ENCODE measurements at regions not wholly inside any gene's neighbourhood (a gene's known extent, or its start where the extent isn't known, plus 50 kb on each side); places are given as distances from the start of the nearest gene placed in this dataset.

- no peak for TF ChIP-seq CTCF (IDR thresholded peaks at IDR 0.05)
- TF ChIP-seq POLR2AphosphoS5 (IDR thresholded peaks at IDR 0.05; ENCODE audit: low read depth, low read length) = no peak
- no peak for TF ChIP-seq SIN3A (IDR thresholded peaks at IDR 0.05; ENCODE audit: borderline replicate concordance, insufficient read depth, low read depth, low read length)
- TF ChIP-seq REST (IDR thresholded peaks at IDR 0.05; ENCODE audit: insufficient read depth in 1 of 2, low read depth in 2 of 2, low read length in 1 of 2) = no peak
These were observed 154.4 kb downstream of the DDX1 start for GRCh38 chr2:15745907-15746702.
